Testis (tissue), 2 donors: ENCODE measurements at regions not wholly inside any gene's neighbourhood (a gene's known extent, or its start where the extent isn't known, plus 50 kb on each side); places are given as distances from the start of the nearest gene placed in this dataset.

Experiments
- POLR2A ChIP-seq: fragments of 450-650 bp; IDR thresholded peaks from one replicate; pipeline ENCODE4 v1.6.1; 2017; ENCODE audit warnings: antibody characterized with exemption, mild to moderate bottlenecking, moderate library complexity
- TF ChIP-seq, protein P1 (sequence below), 3 experiments: fragments of 450-650 bp in 2 of 3; fragments of 200-600 bp in 1 of 3; sonication (generic) in 1 of 3; IDR thresholded peaks; one replicate each; pipeline ENCODE4 v1.5.1; 2016 to 2019; ENCODE audit warnings: antibody characterized with exemption in 3 of 3, mild to moderate bottlenecking in 2 of 3, moderate library complexity in 1 of 3

DNA sequence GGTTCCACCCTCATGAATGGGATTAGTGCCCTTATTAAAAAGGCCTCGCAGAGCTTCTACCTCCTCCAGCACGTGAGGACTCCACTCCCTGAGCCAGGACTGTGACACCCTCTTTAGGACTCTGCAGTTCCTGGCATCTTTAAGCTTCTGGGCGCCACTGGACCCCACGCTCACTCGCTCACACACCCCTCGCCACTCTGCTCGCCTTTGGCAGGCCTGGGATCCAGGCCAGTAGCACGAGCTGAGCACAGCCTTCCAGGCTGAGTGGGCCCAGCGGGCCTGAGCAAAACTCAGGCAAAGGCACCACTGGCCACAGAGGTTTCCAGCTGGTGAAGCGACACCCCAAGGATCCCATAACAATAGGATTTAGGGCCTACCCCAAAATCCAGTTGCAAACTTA lies 107.9 kb upstream of the GPC1 start:
- TF ChIP-seq, protein P1, sequence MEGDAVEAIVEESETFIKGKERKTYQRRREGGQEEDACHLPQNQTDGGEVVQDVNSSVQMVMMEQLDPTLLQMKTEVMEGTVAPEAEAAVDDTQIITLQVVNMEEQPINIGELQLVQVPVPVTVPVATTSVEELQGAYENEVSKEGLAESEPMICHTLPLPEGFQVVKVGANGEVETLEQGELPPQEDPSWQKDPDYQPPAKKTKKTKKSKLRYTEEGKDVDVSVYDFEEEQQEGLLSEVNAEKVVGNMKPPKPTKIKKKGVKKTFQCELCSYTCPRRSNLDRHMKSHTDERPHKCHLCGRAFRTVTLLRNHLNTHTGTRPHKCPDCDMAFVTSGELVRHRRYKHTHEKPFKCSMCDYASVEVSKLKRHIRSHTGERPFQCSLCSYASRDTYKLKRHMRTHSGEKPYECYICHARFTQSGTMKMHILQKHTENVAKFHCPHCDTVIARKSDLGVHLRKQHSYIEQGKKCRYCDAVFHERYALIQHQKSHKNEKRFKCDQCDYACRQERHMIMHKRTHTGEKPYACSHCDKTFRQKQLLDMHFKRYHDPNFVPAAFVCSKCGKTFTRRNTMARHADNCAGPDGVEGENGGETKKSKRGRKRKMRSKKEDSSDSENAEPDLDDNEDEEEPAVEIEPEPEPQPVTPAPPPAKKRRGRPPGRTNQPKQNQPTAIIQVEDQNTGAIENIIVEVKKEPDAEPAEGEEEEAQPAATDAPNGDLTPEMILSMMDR (IDR thresholded peaks at IDR 0.05): no peak
- TF ChIP-seq POLR2A: no peak
